H1 (cell line): ENCODE measurements at regions not wholly inside any gene's neighbourhood (a gene's known extent, or its start where the extent isn't known, plus 50 kb on each side); places are given as distances from the start of the nearest gene placed in this dataset.

ENCODE experiments used
- CTCF ChIA-PET: fragments of 300-600 bp; sonication (Branson Sonifier 250); formaldehyde crosslinking; loops from one replicate; lab custom pipeline; 2021; ENCODE audit not compliant: partially characterized antibody; lab: Charles Lee
- POLR2A ChIA-PET: fragments of 300-600 bp; sonication (Branson Sonifier 250); formaldehyde crosslinking; loops from one replicate; lab custom pipeline; 2021; ENCODE audit warnings: inconsistent platforms; ENCODE audit not compliant: partially characterized antibody; lab: Charles Lee
- DNase-seq, 2 experiments: peaks; one replicate each; pipeline versions ENCODE4 v3.0.0 to v3.0.0-alpha.2; 2010 to 2022; ENCODE audit warnings: low spot score in 2 of 2, low read depth in 1 of 2, mixed read lengths in 1 of 2
- FAIRE-seq: peaks from 2 replicates; lab custom pipeline; 2011; peaks lifted over from hg19 to GRCh38; lab: Jason Lieb, UNC
- H2AFZ ChIP-seq: 2 replicates; pipeline ENCODE4 v1.8.1; 2012; ENCODE audit warnings: low read length, inconsistent platforms
- H2AK5ac ChIP-seq: 2 replicates; pipeline ENCODE4 v1.6.1; 2013; ENCODE audit warnings: low read depth, low read length
- H2BK120ac ChIP-seq: replicated peaks from 2 replicates; pipeline ENCODE3; 2013; ENCODE audit warnings: low read depth, low read length, inconsistent platforms
- H2BK12ac ChIP-seq: 2 replicates; pipeline ENCODE4 v1.6.1; 2013; ENCODE audit warnings: low read depth, low read length
- H2BK15ac ChIP-seq: 2 replicates; pipeline ENCODE4 v1.6.1; 2013; ENCODE audit warnings: low read length
- H2BK20ac ChIP-seq: 2 replicates; pipeline ENCODE4 v1.6.1; 2013; ENCODE audit warnings: low read length
- H2BK5ac ChIP-seq: 2 replicates; pipeline ENCODE4 v1.6.1; 2013; ENCODE audit warnings: low read depth, low read length
- H3K14ac ChIP-seq: 2 replicates; pipeline ENCODE4 v1.6.1; 2013; ENCODE audit warnings: inconsistent platforms; ENCODE audit not compliant: insufficient read length
- H3K18ac ChIP-seq: 2 replicates; pipeline ENCODE4 v1.6.1; 2013; ENCODE audit warnings: low read length; ENCODE audit errors: extremely low read depth
- H3K23ac ChIP-seq: 2 replicates; pipeline ENCODE4 v1.6.1; 2013; ENCODE audit warnings: inconsistent platforms; ENCODE audit not compliant: insufficient read length
- H3K23me2 ChIP-seq: 2 replicates; pipeline ENCODE4 v1.6.1; 2013; ENCODE audit warnings: low read depth, low read length
- H3K27ac ChIP-seq: 2 replicates; pipeline ENCODE4 v1.6.1; 2011; ENCODE audit warnings: low read depth, low read length, inconsistent platforms
- H3K27me3 ChIP-seq, 4 experiments: replicated peaks in 1 of 4; 1 replicate in 1 of 4; 2 replicates in 3 of 4; pipeline versions ENCODE4 v1.6.1 to v1.8.1; 2011 to 2013; ENCODE audit warnings: low read length in 3 of 4, mild to moderate bottlenecking in 3 of 4, inconsistent platforms in 2 of 4, mixed read lengths in 2 of 4, moderate library complexity in 1 of 4; ENCODE audit not compliant: control insufficient read depth in 3 of 4, insufficient read depth in 3 of 4; ENCODE audit errors: extremely low read depth in 1 of 4
- H3K36me3 ChIP-seq, 4 experiments: 2 replicates each; pipeline versions ENCODE4 v1.6.1 to v1.8.1; 2011 to 2013; ENCODE audit warnings: mild to moderate bottlenecking in 4 of 4, low read length in 3 of 4, moderate library complexity in 2 of 4, control low read depth in 1 of 4, inconsistent platforms in 1 of 4; ENCODE audit not compliant: insufficient read depth in 4 of 4, control insufficient read depth in 2 of 4
- H3K4ac ChIP-seq: replicated peaks from 2 replicates; pipeline ENCODE3; 2013; ENCODE audit warnings: low read length, low read depth, mixed read lengths, inconsistent platforms; ENCODE audit not compliant: insufficient read length
- H3K4me1 ChIP-seq, 4 experiments: replicated peaks in 1 of 4; 1 replicate in 1 of 4; 2 replicates in 3 of 4; pipeline versions ENCODE4 v1.6.1 to v1.8.1; 2011 to 2013; ENCODE audit warnings: low read length in 3 of 4, inconsistent platforms in 2 of 4, mixed read lengths in 1 of 4; ENCODE audit not compliant: insufficient read depth in 4 of 4, control insufficient read depth in 3 of 4
- H3K4me2 ChIP-seq, 2 experiments: 2 replicates each; pipeline versions ENCODE4 v1.6.1 to v1.8.1; 2011 to 2013; ENCODE audit warnings: low read depth in 2 of 2, low read length in 2 of 2, control low read depth in 1 of 2, inconsistent platforms in 1 of 2, mild to moderate bottlenecking in 1 of 2; ENCODE audit not compliant: insufficient read depth in 1 of 2
- H3K4me3 ChIP-seq, 4 experiments: fragments of 200-600, 300-600 bp in 1 of 4; sonication (generic), shearing (Covaris generic), sonication (Bioruptor Twin) in 1 of 4; 2 replicates each; pipeline versions ENCODE4 v1.5.1 to v1.8.1; 2011 to 2016; ENCODE audit warnings: low read length in 4 of 4, low read depth in 3 of 4, control low read depth in 2 of 4, inconsistent platforms in 2 of 4, mild to moderate bottlenecking in 2 of 4, mixed read lengths in 1 of 4, moderate library complexity in 1 of 4; ENCODE audit not compliant: insufficient read depth in 2 of 4; ENCODE audit errors: extremely low read depth in 1 of 4
- H3K56ac ChIP-seq: replicated peaks from 2 replicates; pipeline ENCODE3; 2013; ENCODE audit warnings: low read depth, mild to moderate bottlenecking, mixed read lengths, low read length, inconsistent platforms; ENCODE audit not compliant: insufficient read length
- H3K79me1 ChIP-seq: 2 replicates; pipeline ENCODE4 v1.6.1; 2013; ENCODE audit warnings: low read depth, low read length, control low read depth
- H3K79me2 ChIP-seq, 2 experiments: 2 replicates each; pipeline versions ENCODE4 v1.6.1 to v1.8.1; 2012 to 2013; ENCODE audit warnings: low read length in 2 of 2, mild to moderate bottlenecking in 2 of 2, inconsistent platforms in 1 of 2; ENCODE audit not compliant: insufficient read depth in 2 of 2, control insufficient read depth in 1 of 2
- H3K9ac ChIP-seq, 4 experiments: replicated peaks in 1 of 4; 1 replicate in 1 of 4; 2 replicates in 3 of 4; pipeline versions ENCODE4 v1.6.1 to v1.8.1; 2011 to 2013; ENCODE audit warnings: low read depth in 3 of 4, low read length in 3 of 4, control low read depth in 2 of 4, mild to moderate bottlenecking in 2 of 4, moderate library complexity in 2 of 4, inconsistent platforms in 1 of 4; ENCODE audit errors: extremely low read depth in 1 of 4
- H3K9me3 ChIP-seq, 2 experiments: 2 replicates each; pipeline versions ENCODE4 v1.6.1 to v1.8.1; 2012 to 2013; ENCODE audit warnings: mild to moderate bottlenecking in 2 of 2, moderate library complexity in 2 of 2, control low read depth in 1 of 2, inconsistent platforms in 1 of 2, low read depth in 1 of 2, low read length in 1 of 2, mixed read lengths in 1 of 2; ENCODE audit not compliant: insufficient read depth in 2 of 2
- H4K20me1 ChIP-seq, 2 experiments: replicated peaks in 1 of 2; 2 replicates each; pipeline versions ENCODE3 to v1.8.1; 2011 to 2013; ENCODE audit warnings: inconsistent platforms in 2 of 2, low read length in 2 of 2, mild to moderate bottlenecking in 1 of 2; ENCODE audit not compliant: insufficient read depth in 2 of 2, control insufficient read depth in 1 of 2
- H4K5ac ChIP-seq: 2 replicates; pipeline ENCODE4 v1.6.1; 2013; ENCODE audit warnings: low read length, low read depth, mixed read lengths, inconsistent platforms; ENCODE audit not compliant: insufficient read length
- H4K8ac ChIP-seq: 2 replicates; pipeline ENCODE4 v1.8.0; 2013; ENCODE audit warnings: mild to moderate bottlenecking, moderate library complexity, low read length, inconsistent platforms; ENCODE audit not compliant: insufficient read depth; ENCODE audit errors: extremely low read depth
- H4K91ac ChIP-seq: replicated peaks from 2 replicates; pipeline ENCODE3; 2013; ENCODE audit warnings: low read length, mixed read lengths, inconsistent platforms; ENCODE audit not compliant: insufficient read length
- ASH2L ChIP-seq: fragments of 200-600, 300-600 bp; sonication (generic); IDR thresholded peaks from one replicate; pipeline ENCODE4 v1.7.1; 2017; ENCODE audit warnings: low read length
- BACH1 ChIP-seq: IDR thresholded peaks from 2 replicates; pipeline ENCODE4 v1.6.1; 2012; ENCODE audit warnings: low read length, improper control_type of control experiment
- CEBPB ChIP-seq: IDR thresholded peaks from 2 replicates; pipeline ENCODE4 v1.6.1; 2012; ENCODE audit warnings: low read depth, low read length
- CREB1 ChIP-seq: IDR thresholded peaks from 2 replicates; pipeline ENCODE4 v1.6.1; 2012; ENCODE audit warnings: inconsistent platforms
- CTBP2 ChIP-seq: IDR thresholded peaks from 2 replicates; pipeline ENCODE4 v1.7.0; 2011; ENCODE audit warnings: borderline replicate concordance, mild to moderate bottlenecking, moderate library complexity, mixed read lengths, low read length; ENCODE audit not compliant: insufficient read depth, insufficient read length
- GTF2F1 ChIP-seq: IDR thresholded peaks from 2 replicates; pipeline ENCODE4 v1.6.1; 2012; ENCODE audit warnings: low read depth, low read length, improper control_type of control experiment, borderline replicate concordance
- JUND ChIP-seq: IDR thresholded peaks from 2 replicates; pipeline ENCODE4 v1.6.1; 2011; ENCODE audit warnings: mild to moderate bottlenecking, improper control_type of control experiment, low read length
- RBBP5 ChIP-seq: IDR thresholded peaks from 2 replicates; pipeline ENCODE4 v1.7.1; 2012; ENCODE audit warnings: low read depth, mild to moderate bottlenecking, inconsistent platforms, low read length, moderate library complexity, borderline replicate concordance
- SP4 ChIP-seq: IDR thresholded peaks from 2 replicates; pipeline ENCODE4 v1.6.1; 2012; ENCODE audit warnings: low read length, inconsistent platforms
- SUZ12 ChIP-seq: fragments of 200-600 bp; sonication (generic); IDR thresholded peaks from 2 replicates; pipeline ENCODE4 v1.6.1; 2012; ENCODE audit warnings: mild to moderate bottlenecking, inconsistent platforms, low read length, moderate library complexity, mixed read lengths
- TAF1 ChIP-seq: IDR thresholded peaks from 2 replicates; pipeline ENCODE4 v1.6.1; 2011; ENCODE audit warnings: mild to moderate bottlenecking, low read depth, low read length
- TAF7 ChIP-seq: optimal IDR thresholded peaks from 2 replicates; pipeline ENCODE3; 2011; ENCODE audit warnings: low read depth, mild to moderate bottlenecking, inconsistent platforms, low read length, moderate library complexity, borderline replicate concordance
- TBP ChIP-seq: IDR thresholded peaks from 2 replicates; pipeline ENCODE4 v1.6.1; 2011; ENCODE audit warnings: low read depth, low read length, improper control_type of control experiment
- WGBS, 2 experiments: shearing (Covaris generic) in 1 of 2; methylation state at CpG; one replicate each; pipeline versions ENCODE4 v1.1.6 to v1.1.7; 2013 to 2015; ENCODE audit warnings: low lambda C conversion rate in 2 of 2, mixed read lengths in 2 of 2, inconsistent platforms in 1 of 2, low coverage in 1 of 2, missing lambda C conversion rate in 1 of 2; ENCODE audit not compliant: insufficient replicate concordance in 2 of 2, insufficient coverage in 1 of 2, insufficient read length in 1 of 2; ENCODE audit errors: extremely low coverage in 1 of 2, missing lambda C conversion rate in 1 of 2; 5-methylcytosine and 5-hydroxymethylcytosine counted together
- TF ChIP-seq, protein P1 (sequence below), 3 experiments: IDR thresholded peaks; 1 replicate in 2 of 3; 2 replicates in 1 of 3; pipeline versions ENCODE4 v1.5.1 to v1.6.1; 2011; ENCODE audit warnings: low read length in 3 of 3, mild to moderate bottlenecking in 3 of 3, inconsistent platforms in 2 of 3, low read depth in 1 of 3, moderate library complexity in 1 of 3; ENCODE audit not compliant: insufficient read depth in 1 of 3; ENCODE audit errors: control extremely low read depth in 1 of 3

GRCh38 chr22:47598864-47599263 lies 836.4 kb downstream of the TBC1D22A start:
- Histone ChIP-seq H3K79me1 (no peaks in the 10 kb centered on the region), H2BK12ac (no peak overlapping the region), H3K36me3 (no peaks in the 10 kb centered on the region), H3K4me3 (no peak overlapping the region), H3K27me3 (no peaks in the 10 kb centered on the region), H3K14ac (no peak overlapping the region), H3K4me1 (no peaks in the 10 kb centered on the region), H3K9me3 (peaks cover 43 to 60% of the 10 kb centered on the region in 2 experiments), H4K8ac (no peak overlapping the region), H3K56ac (no peak overlapping the region), H2BK20ac (no peak overlapping the region), H3K18ac (no peak overlapping the region), H2BK120ac (no peak overlapping the region), H2BK5ac (no peak overlapping the region), H4K5ac (no peak overlapping the region), H2BK15ac (no peak overlapping the region), H3K4ac (no peak overlapping the region), H3K27ac (no peak overlapping the region), H4K20me1 (no peaks in the 10 kb centered on the region), H3K4me2 (no peak overlapping the region), H4K91ac (no peak overlapping the region), H3K23me2 (no peaks in the 10 kb centered on the region), H3K9ac (no peak overlapping the region), H3K23ac (no peak overlapping the region), H3K79me2 (no peaks in the 10 kb centered on the region), H2AK5ac (no peak overlapping the region), H2AFZ (no peak overlapping the region)
- CTCF ChIA-PET: interaction anchor here (1.3 kb wide), 1 partner anchor 10 kb away, joined by 3 read pairs; no protein-coding TSS in a partner anchor
- WGBS, 2 experiments: 88% methylated on average over 6 of the region's 6 CpGs; no CpG with 5 or more reads in 1 of the 2 experiments
- DNase-seq: no peak
- POLR2A ChIA-PET: no interaction called here
- FAIRE-seq: no peak
- TF ChIP-seq TAF7 (no peak), CTBP2 (no peak), CREB1 (no peak), TBP (no peak), BACH1 (no peak), SP4 (no peak), TAF1 (no peak), JUND (no peak), SUZ12 (no peak), ASH2L (no peak), CEBPB (no peak), RBBP5 (no peak), GTF2F1 (no peak)
- TF ChIP-seq, protein P1, sequence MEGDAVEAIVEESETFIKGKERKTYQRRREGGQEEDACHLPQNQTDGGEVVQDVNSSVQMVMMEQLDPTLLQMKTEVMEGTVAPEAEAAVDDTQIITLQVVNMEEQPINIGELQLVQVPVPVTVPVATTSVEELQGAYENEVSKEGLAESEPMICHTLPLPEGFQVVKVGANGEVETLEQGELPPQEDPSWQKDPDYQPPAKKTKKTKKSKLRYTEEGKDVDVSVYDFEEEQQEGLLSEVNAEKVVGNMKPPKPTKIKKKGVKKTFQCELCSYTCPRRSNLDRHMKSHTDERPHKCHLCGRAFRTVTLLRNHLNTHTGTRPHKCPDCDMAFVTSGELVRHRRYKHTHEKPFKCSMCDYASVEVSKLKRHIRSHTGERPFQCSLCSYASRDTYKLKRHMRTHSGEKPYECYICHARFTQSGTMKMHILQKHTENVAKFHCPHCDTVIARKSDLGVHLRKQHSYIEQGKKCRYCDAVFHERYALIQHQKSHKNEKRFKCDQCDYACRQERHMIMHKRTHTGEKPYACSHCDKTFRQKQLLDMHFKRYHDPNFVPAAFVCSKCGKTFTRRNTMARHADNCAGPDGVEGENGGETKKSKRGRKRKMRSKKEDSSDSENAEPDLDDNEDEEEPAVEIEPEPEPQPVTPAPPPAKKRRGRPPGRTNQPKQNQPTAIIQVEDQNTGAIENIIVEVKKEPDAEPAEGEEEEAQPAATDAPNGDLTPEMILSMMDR (IDR thresholded peaks at IDR 0.05; ENCODE audit: control extremely low read depth in 1 of 3, insufficient read depth in 1 of 3, low read depth in 1 of 3, low read length in 3 of 3): no peak
